Stimulated activated naive CD8-positive, alpha-beta T cell treated with anti-CD3 and anti-CD28 coated beads, Interleukin-15, Interleukin-2, amounts not matched to agents 100 ng/mL and 50 ng/mL, for 24 hours (primary cell): ENCODE measurements at regions not wholly inside any gene's neighbourhood (a gene's known extent, or its start where the extent isn't known, plus 50 kb on each side); places are given as distances from the start of the nearest gene placed in this dataset.

Source experiments
- H3K27ac Mint-ChIP-seq: one replicate; pipeline ENCODE4 v1.8.0; 2021; ENCODE audit warnings: mild to moderate bottlenecking, mixed read lengths
- H3K27me3 Mint-ChIP-seq: one replicate; pipeline ENCODE4 v1.8.0; 2021; ENCODE audit warnings: mixed read lengths
- H3K36me3 Mint-ChIP-seq: one replicate; pipeline ENCODE4 v1.8.0; 2021; ENCODE audit warnings: low read depth, mixed read lengths
- H3K4me1 Mint-ChIP-seq: one replicate; pipeline ENCODE4 v1.8.0; 2021; ENCODE audit warnings: low read depth, mixed read lengths
- H3K4me3 Mint-ChIP-seq: one replicate; pipeline ENCODE4 v1.8.0; 2021; ENCODE audit warnings: mild to moderate bottlenecking, mixed read lengths
- H3K9me3 Mint-ChIP-seq: one replicate; pipeline ENCODE4 v1.8.0; 2021; ENCODE audit warnings: mixed read lengths

DNA sequence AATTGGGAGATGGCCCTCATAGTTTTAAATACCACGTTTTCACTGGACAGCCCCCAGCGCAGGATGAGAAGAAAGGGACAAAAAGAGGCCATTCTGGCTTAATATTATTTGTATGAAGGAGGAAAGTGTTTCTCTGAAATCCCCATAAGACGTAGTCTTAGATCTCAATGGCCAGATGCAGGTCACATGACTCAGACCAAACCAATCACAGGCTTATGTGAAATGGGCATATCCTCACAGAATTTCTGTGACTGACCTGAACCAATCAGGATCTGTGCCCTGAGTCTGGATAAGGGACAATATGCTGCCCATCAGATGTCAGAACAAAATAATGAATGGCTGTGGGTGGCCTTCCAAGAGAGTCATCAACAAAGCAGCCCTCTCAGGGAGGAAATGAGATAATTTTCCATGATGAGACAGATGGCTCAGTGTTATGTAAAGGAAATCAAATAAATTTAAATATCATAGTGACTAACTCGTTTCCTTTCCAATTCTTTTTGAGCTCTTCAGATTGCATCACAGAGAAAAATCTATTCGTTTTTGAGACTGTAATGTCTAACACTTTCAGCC is 1009.5 kb upstream of the TMEM132C start:
- Mint-ChIP-seq H3K27me3 (no peaks in the 10 kb centered on the region), H3K4me3 (no peak overlapping the region), H3K4me1 (no peaks in the 10 kb centered on the region), H3K27ac (no peak overlapping the region), H3K9me3 (no peaks in the 10 kb centered on the region), H3K36me3 (no peaks in the 10 kb centered on the region)

DNA sequence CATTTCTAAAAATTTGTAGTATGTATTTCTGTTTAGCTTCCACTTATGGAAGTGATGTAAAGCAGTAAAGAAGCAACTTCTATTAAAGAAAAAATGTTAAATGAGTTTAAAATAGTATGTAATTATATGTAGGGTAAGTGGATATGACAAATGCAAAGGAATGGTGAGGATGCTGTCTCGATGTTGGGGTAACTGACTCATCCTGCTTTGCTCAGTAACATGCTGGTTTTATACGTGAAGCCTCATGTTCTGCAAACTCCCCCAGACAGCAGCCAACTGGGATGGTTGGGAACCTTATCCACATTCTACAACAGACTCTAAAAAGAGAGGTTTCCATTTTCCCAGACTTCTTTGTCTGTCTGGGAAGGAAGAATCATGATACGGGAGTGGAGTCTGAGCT is 1006.4 kb upstream of the TMEM132C start:
- no peaks in the 10 kb centered on the region for H3K27me3 Mint-ChIP-seq
- H3K4me1 Mint-ChIP-seq = no peaks in the 10 kb centered on the region
- H3K36me3 Mint-ChIP-seq = no peaks in the 10 kb centered on the region
- no peak overlapping the region for H3K4me3 Mint-ChIP-seq
- no peak overlapping the region for H3K27ac Mint-ChIP-seq
- H3K9me3 Mint-ChIP-seq = no peaks in the 10 kb centered on the region

DNA sequence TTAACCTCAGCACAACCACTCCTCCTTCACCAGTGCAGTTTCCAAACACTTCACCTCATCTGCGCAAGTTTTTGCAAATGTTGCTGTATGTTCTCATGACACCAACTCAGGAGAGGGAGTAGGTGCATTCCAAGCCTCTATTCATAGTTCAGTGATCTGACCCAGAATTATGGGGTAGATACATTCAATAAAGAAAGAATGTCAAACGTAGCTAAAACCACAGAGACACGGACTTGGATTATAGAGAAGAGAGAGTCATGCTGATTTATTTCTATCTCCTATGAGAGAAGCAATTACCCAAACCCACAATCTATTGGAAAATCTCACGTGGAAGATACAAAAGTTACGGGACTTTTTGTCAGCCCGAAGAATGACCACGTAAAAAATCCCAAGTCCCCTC is 1006.0 kb upstream of the TMEM132C start:
- Mint-ChIP-seq H3K36me3 (no peaks in the 10 kb centered on the region), H3K9me3 (no peaks in the 10 kb centered on the region)

DNA sequence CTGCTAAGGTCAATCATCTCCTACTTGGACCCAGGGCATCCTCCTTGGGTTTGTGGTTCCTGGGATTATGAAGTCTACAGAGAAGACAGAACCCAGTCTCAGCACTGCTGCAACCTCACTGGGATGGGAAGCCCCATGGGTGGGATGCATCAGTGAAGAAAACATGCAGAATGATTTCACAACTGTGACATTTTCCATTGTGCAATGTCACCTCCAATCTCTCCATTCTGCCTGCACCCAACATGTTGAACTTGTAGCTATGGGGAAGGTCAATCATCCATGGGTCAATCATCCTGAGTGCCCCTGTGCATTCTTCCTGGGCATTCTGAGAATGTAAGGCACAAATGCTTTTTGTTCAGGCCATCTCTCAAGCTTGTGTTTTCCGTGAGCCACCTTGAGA is 1004.4 kb upstream of the TMEM132C start:
- H3K27ac Mint-ChIP-seq = no peak overlapping the region
- H3K36me3 Mint-ChIP-seq = no peaks in the 10 kb centered on the region
- no peaks in the 10 kb centered on the region for H3K4me1 Mint-ChIP-seq
- peaks cover 4% of the 10 kb centered on the region for H3K9me3 Mint-ChIP-seq
- peaks cover 8% of the 10 kb centered on the region for H3K27me3 Mint-ChIP-seq
- no peak overlapping the region for H3K4me3 Mint-ChIP-seq

More for the DNA sequence above, 1006.0 kb upstream of the TMEM132C start:
- no peaks in the 10 kb centered on the region for H3K4me1 Mint-ChIP-seq
- H3K4me3 Mint-ChIP-seq = no peak overlapping the region
- no peaks in the 10 kb centered on the region for H3K27me3 Mint-ChIP-seq
- no peak overlapping the region for H3K27ac Mint-ChIP-seq

DNA sequence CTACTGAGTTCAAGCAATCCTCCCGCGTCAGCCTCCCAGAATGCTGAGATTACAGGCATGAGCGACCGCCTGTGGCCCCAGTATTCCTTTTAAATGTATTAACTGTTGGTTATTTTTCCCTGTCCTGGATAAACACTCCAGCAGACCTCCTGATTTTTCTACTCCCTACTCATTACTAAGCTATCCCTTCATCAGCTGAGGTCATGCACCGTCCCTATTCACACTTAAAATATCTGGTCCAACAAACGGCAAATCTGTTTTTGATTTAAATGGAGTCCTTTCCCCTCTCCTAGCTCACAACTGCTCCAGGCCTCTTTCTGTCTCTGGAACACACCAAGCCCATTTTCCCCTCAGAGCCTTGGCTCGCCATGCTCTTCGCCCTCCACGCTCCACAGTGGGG is 1003.3 kb upstream of the TMEM132C start:
- Mint-ChIP-seq H3K9me3 (peaks cover 4% of the 10 kb centered on the region), H3K4me1 (no peaks in the 10 kb centered on the region), H3K27me3 (peaks cover 8% of the 10 kb centered on the region), H3K36me3 (no peaks in the 10 kb centered on the region), H3K27ac (no peak overlapping the region), H3K4me3 (no peak overlapping the region)

DNA sequence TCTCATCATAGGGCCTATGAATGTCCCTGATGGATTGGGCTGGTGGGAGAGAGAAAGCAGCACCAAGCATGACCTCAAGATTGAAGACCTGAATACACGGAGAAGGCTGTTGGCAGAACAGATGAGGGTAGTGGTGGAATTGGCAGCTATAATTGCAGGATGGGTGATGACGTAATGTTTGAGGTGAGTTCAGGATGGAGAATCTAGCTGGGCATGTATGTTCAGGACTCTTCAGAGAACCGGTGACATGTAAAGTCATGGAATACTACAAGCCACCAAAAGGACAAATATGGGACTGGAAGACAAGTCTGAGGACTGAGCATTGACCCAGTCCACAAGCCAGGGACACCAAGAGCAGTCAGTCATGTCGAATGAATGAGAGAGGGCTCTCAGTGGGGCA is 999.8 kb upstream of the TMEM132C start:
- no peaks in the 10 kb centered on the region for H3K4me1 Mint-ChIP-seq
- no peak overlapping the region for H3K4me3 Mint-ChIP-seq
- peaks cover 4% of the 10 kb centered on the region for H3K9me3 Mint-ChIP-seq
- H3K27ac Mint-ChIP-seq = no peak overlapping the region
- H3K36me3 Mint-ChIP-seq = no peaks in the 10 kb centered on the region
- peaks cover 8% of the 10 kb centered on the region for H3K27me3 Mint-ChIP-seq

DNA sequence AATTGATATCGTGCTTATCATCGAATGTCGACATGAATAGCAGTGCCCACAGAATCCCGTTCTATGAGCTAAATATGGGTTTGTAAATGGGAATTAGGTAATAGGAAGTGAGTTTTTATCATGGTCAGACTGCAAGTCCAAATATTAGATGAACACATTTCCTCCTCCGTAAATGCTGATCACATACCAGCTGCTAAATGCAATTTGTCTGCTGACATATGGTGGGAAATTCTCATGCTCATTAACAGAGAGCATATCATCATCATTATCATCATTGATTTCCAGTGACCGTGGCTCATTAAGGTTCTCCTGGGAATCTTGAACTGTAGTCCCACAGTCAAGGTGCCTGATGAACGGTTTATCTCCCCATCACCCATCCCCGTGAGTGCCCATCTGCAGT is 998.8 kb upstream of the TMEM132C start:
- Mint-ChIP-seq H3K4me1 (no peaks in the 10 kb centered on the region), H3K9me3 (peaks cover 4% of the 10 kb centered on the region), H3K27me3 (peaks cover 8% of the 10 kb centered on the region), H3K36me3 (no peaks in the 10 kb centered on the region), H3K27ac (no peak overlapping the region), H3K4me3 (no peak overlapping the region)

DNA sequence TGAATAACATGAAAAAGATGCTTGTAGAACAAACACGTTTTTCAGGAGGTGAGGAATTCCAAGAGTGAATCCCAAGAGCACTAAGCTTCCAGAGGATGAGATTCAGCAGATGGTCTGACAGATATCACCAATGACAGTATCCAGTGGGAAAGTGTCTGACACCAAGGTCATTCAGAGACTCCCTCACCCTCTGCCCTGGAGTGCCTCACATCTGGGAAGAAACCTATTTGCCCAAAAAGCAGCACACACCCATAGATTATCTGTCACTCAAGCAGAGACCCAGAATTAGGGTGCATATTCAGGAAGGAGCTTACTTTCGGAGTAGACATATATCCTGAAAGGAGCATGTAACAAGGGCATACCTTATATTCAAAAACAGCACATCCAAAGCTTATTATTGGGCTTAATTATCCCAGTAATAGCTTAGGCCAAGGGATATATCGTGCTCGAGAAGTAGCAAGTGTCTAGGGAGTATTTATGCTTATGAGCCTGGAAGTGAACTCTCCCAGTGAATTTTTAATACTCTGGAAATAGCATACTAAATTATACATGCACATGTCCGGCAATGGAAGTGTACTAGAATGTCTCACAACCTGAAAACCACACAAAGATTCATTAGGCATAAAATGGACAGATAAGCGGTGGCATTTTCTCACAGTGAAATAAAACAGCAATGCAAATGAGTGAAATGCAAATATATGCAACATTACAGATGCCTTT is 998.1 kb upstream of the TMEM132C start:
- Mint-ChIP-seq H3K4me3 (no peak overlapping the region), H3K9me3 (peaks cover 4% of the 10 kb centered on the region), H3K36me3 (no peaks in the 10 kb centered on the region), H3K27ac (no peak overlapping the region), H3K27me3 (peaks cover 8% of the 10 kb centered on the region), H3K4me1 (no peaks in the 10 kb centered on the region)

DNA sequence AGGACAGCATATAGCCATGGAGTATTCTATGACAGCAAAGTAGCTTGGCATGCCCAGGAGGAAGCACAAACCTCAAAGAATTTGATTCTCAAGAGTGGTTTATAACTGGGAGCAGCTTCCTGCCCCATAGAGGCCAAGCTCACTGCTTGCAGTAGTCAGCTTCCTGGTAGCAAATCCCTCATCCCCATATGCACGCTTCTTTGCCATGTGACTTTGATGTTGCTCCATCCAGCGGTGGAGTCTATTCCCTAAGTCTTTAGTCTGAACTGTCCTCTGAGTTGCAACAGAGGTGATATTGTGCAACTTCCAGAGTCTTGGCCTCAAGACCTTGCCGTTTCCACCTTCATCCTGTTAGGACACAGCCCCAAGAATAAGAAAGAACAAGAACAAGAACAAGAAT is 996.8 kb upstream of the TMEM132C start:
- H3K4me3 Mint-ChIP-seq = no peak overlapping the region
- peaks cover 4% of the 10 kb centered on the region for H3K9me3 Mint-ChIP-seq
- H3K4me1 Mint-ChIP-seq = no peaks in the 10 kb centered on the region
- H3K27ac Mint-ChIP-seq = no peak overlapping the region
- H3K27me3 Mint-ChIP-seq = peaks cover 8% of the 10 kb centered on the region
- no peaks in the 10 kb centered on the region for H3K36me3 Mint-ChIP-seq

DNA sequence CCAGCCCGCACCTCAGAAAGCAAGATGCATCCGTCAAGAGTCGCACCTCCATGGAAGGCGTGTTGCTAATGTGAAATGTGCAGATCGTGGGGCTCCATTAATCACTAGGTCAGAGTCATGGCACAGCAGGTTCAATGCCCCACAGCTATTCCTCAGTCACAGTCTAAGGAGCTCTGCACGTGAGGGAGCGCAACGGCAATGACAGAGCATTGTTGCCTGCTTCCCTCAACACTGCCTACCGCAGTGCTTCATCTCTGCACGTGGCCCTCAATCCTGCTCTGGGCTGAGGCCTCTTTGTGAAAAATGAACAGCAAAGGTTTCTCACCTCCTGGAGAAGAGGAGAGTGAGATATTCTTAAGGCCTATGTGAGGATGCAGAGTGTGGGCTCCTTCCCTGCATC is 995.2 kb upstream of the TMEM132C start:
- no peaks in the 10 kb centered on the region for H3K36me3 Mint-ChIP-seq
- H3K4me1 Mint-ChIP-seq = no peaks in the 10 kb centered on the region
- no peak overlapping the region for H3K4me3 Mint-ChIP-seq
- H3K27ac Mint-ChIP-seq = no peak overlapping the region
- H3K27me3 Mint-ChIP-seq = peaks cover 6% of the 10 kb centered on the region
- no peaks in the 10 kb centered on the region for H3K9me3 Mint-ChIP-seq

DNA sequence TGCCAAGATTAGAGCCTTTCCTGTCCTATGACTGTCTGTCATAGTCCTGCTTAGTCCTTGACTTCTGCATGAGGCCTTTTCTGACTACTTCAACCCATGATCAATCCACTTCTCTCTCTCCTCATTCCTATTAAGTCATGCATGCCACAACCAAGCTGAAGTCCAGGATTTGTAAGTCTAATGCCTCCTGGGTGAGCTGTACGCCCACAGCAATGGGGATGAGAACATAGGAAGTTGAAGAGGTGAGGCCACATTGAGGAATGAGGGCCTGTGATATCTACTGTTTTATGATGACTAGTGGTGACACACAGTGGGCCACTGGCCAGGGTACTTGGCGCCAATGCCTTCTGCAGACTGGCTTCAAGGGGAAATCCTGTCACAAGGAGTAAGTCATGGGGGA is 994.1 kb upstream of the TMEM132C start:
- no peaks in the 10 kb centered on the region for H3K4me1 Mint-ChIP-seq
- H3K27me3 Mint-ChIP-seq = peaks cover 3% of the 10 kb centered on the region
- no peak overlapping the region for H3K27ac Mint-ChIP-seq
- H3K4me3 Mint-ChIP-seq = no peak overlapping the region
- H3K36me3 Mint-ChIP-seq = no peaks in the 10 kb centered on the region
- no peaks in the 10 kb centered on the region for H3K9me3 Mint-ChIP-seq

DNA sequence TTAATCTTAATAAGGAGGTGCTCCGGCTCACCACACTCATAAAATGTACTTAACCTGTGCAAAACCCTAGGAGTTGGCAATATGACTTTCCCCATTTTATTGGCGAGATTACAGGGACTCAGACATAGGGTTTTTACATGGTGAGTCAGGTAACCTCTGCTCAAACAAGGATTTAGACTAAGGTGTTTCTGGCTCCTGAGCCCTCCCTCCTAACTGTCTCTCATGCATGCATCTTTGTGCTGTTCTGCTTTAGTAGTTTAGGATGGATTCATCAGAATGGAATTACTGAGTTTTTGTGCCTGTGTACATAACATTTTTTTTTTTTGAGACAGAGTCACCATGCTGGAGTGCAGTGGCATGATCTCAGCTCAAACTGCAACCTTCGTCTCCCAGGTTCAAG is 993.3 kb upstream of the TMEM132C start:
- no peaks in the 10 kb centered on the region for H3K9me3 Mint-ChIP-seq
- no peak overlapping the region for H3K4me3 Mint-ChIP-seq
- peaks cover 3% of the 10 kb centered on the region for H3K27me3 Mint-ChIP-seq
- no peak overlapping the region for H3K27ac Mint-ChIP-seq
- H3K36me3 Mint-ChIP-seq = no peaks in the 10 kb centered on the region
- no peaks in the 10 kb centered on the region for H3K4me1 Mint-ChIP-seq

DNA sequence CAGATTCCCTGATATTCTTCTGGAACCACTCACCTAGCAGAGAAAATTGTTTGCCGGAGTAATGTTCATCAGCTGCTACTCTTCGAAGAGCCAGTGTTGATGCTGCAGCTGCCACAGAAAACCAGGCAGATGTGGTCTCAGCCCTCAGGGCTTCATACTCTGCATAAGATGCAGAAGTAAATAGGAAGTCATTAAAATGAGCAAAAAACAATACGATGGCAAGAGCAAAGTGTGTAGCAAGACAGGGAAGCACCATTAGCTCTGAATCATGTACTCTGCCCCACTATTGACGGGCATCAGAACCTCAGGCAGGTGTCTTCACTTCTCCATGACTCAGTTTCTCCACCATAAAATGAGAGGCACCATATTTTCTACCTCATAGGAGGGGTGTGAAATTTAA is 991.6 kb upstream of the TMEM132C start:
- Mint-ChIP-seq H3K9me3 (no peaks in the 10 kb centered on the region), H3K4me1 (no peaks in the 10 kb centered on the region), H3K27me3 (peaks cover 8% of the 10 kb centered on the region), H3K36me3 (no peaks in the 10 kb centered on the region), H3K4me3 (no peak overlapping the region), H3K27ac (no peak overlapping the region)

DNA sequence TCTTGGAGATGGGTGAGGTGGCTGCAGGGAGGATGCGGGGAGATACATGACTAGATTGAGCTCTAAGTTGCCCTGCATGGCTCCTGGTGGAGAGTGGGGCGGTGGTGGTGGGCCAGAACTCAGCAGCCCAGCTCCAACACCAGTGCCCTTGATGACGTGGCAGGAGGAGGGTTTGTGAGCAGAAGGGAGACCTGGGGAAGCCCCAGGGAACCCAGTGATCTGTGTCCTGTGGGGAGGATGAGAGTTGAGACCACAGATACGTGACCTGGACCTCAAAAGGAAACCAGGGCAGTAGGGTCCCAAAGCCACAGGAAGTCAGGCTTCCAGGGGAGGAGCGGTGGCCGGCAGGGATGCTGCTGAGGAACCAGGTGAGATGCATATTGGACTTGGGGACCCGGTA is 989.1 kb upstream of the TMEM132C start:
- Mint-ChIP-seq H3K9me3 (no peaks in the 10 kb centered on the region), H3K27ac (no peak overlapping the region), H3K36me3 (no peaks in the 10 kb centered on the region), H3K4me3 (no peak overlapping the region), H3K4me1 (no peaks in the 10 kb centered on the region), H3K27me3 (peaks cover 8% of the 10 kb centered on the region)

DNA sequence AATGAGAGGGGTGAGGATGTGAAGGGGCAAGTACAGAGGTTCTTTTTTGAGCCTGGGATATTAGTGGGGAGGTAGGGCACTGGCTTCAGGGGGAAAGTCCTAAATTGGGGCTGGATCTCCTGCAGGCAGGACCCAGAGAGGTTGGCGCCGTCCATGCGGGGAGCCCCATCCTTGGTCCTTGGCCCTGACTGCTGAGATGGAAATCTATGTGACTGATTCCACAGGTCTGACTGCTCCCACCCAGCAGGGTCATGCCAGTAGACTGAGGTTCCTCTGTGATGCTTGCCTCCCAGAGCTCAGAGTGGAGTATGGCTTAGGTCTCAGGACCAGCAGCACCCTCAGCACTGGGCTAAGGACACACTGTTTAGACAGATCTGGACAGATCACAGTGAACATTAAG is 988.6 kb upstream of the TMEM132C start:
- Mint-ChIP-seq H3K4me3 (no peak overlapping the region), H3K27ac (no peak overlapping the region), H3K9me3 (no peaks in the 10 kb centered on the region), H3K36me3 (no peaks in the 10 kb centered on the region), H3K27me3 (peaks cover 8% of the 10 kb centered on the region), H3K4me1 (no peaks in the 10 kb centered on the region)
